ENCODE measurements at regions not wholly inside any gene's neighbourhood (a gene's known extent, or its start where the extent isn't known, plus 50 kb on each side); places are given as distances from the start of the nearest gene placed in this dataset.

- Histone ChIP-seq H3K36me3 (ENCODE audit: control insufficient read depth in 1 of 2, insufficient read depth in 2 of 2, low read length in 2 of 2) (no peaks in the 10 kb centered on the region), H3K4me2 (ENCODE audit: low read length) (no peak overlapping the region), H2BK120ac (ENCODE audit: insufficient read depth, low read length, poor library complexity) (no peak overlapping the region), H3K4ac (ENCODE audit: low read depth, low read length) (no peak overlapping the region), H3K14ac (ENCODE audit: low read length) (no peak overlapping the region), H3K18ac (ENCODE audit: low read length) (no peak overlapping the region), H2BK12ac (ENCODE audit: low read length) (no peak overlapping the region), H4K91ac (ENCODE audit: low read depth, low read length) (no peak overlapping the region), H4K8ac (ENCODE audit: low read depth, low read length) (no peak overlapping the region), H3K23ac (ENCODE audit: low read length) (no peak overlapping the region), H3K27me3 (ENCODE audit: insufficient read depth, low read length) (no peaks in the 10 kb centered on the region), H2AFZ (ENCODE audit: insufficient read depth, low read length, poor library complexity) (no peak overlapping the region), H2BK5ac (ENCODE audit: low read depth, low read length, poor library complexity) (no peak overlapping the region), H4K12ac (ENCODE audit: low read depth, low read length) (no peak overlapping the region), H3K9me3 (ENCODE audit: insufficient read depth, low read depth, low read length) (no peaks in the 10 kb centered on the region), H3K9ac (ENCODE audit: low read length) (no peak overlapping the region), H2AK5ac (ENCODE audit: low read length) (no peak overlapping the region), H3K4me1 (ENCODE audit: control insufficient read depth in 1 of 2, insufficient read depth in 2 of 2, low read length in 2 of 2) (no peaks in the 10 kb centered on the region), H3K4me3 (ENCODE audit: low read depth, low read length) (no peak overlapping the region), H3K79me2 (ENCODE audit: control insufficient read depth, insufficient read depth, low read length, poor library complexity) (no peaks in the 10 kb centered on the region), H3K27ac (ENCODE audit: low read depth, low read length) (no peak overlapping the region), H3K79me1 (ENCODE audit: low read length) (peaks cover 4% of the 10 kb centered on the region)
- no peak for DNase-seq
These were observed 637.7 kb upstream of the UBE2E2 start for GRCh38 chr3:22565393-22565792.

- H3K27me3 ChIP-seq (ENCODE audit: insufficient read depth, low read length), result no peaks in the 10 kb centered on the region
- no peak overlapping the region for H3K9ac ChIP-seq (ENCODE audit: low read length)
- no peak overlapping the region for H3K18ac ChIP-seq (ENCODE audit: low read length)
- H4K8ac ChIP-seq (ENCODE audit: low read depth, low read length), result no peak overlapping the region
- no peak overlapping the region for H3K27ac ChIP-seq (ENCODE audit: low read depth, low read length)
- H2BK12ac ChIP-seq (ENCODE audit: low read length), result no peak overlapping the region
- H2AK5ac ChIP-seq (ENCODE audit: low read length), result no peak overlapping the region
- H3K79me2 ChIP-seq (ENCODE audit: control insufficient read depth, insufficient read depth, low read length, poor library complexity), result no peaks in the 10 kb centered on the region
- H2BK120ac ChIP-seq (ENCODE audit: insufficient read depth, low read length, poor library complexity), result no peak overlapping the region
- no peak overlapping the region for H3K14ac ChIP-seq (ENCODE audit: low read length)
- no CpG with 5 or more reads among the region's 1 CpG for WGBS (ENCODE audit: extremely low coverage, insufficient coverage, insufficient read length)
- peak in 1 of 2 donors; percentile 67 for DNase-seq
- no peaks in the 10 kb centered on the region for H3K36me3 ChIP-seq (ENCODE audit: control insufficient read depth in 1 of 2, insufficient read depth in 2 of 2, low read length in 2 of 2)
- no peak overlapping the region for H4K91ac ChIP-seq (ENCODE audit: low read depth, low read length)
- H4K12ac ChIP-seq (ENCODE audit: low read depth, low read length), result no peak overlapping the region
- no peaks in the 10 kb centered on the region for H3K4me1 ChIP-seq (ENCODE audit: control insufficient read depth in 1 of 2, insufficient read depth in 2 of 2, low read length in 2 of 2)
- H3K4me2 ChIP-seq (ENCODE audit: low read length), result no peak overlapping the region
- no peak overlapping the region for H3K4ac ChIP-seq (ENCODE audit: low read depth, low read length)
- peaks cover 1% of the 10 kb centered on the region for H3K79me1 ChIP-seq (ENCODE audit: low read length)
- no peak overlapping the region for H2AFZ ChIP-seq (ENCODE audit: insufficient read depth, low read length, poor library complexity)
- H3K9me3 ChIP-seq (ENCODE audit: insufficient read depth, low read depth, low read length), result no peaks in the 10 kb centered on the region
- no peak overlapping the region for H3K4me3 ChIP-seq (ENCODE audit: low read depth, low read length)
- no peak overlapping the region for H2BK5ac ChIP-seq (ENCODE audit: low read depth, low read length, poor library complexity)
- no peak overlapping the region for H3K23ac ChIP-seq (ENCODE audit: low read length)
These were observed 634.8 kb upstream of the UBE2E2 start for GRCh38 chr3:22568285-22568684.

GRCh38 chr3:22569570-22569969 is 633.6 kb upstream of the UBE2E2 start:
- H3K4me3 ChIP-seq (ENCODE audit: low read depth, low read length), result no peak overlapping the region
- H3K9me3 ChIP-seq (ENCODE audit: insufficient read depth, low read depth, low read length), result no peaks in the 10 kb centered on the region
- H2BK5ac ChIP-seq (ENCODE audit: low read depth, low read length, poor library complexity), result no peak overlapping the region
- no peak overlapping the region for H4K8ac ChIP-seq (ENCODE audit: low read depth, low read length)
- no peak overlapping the region for H2AFZ ChIP-seq (ENCODE audit: insufficient read depth, low read length, poor library complexity)
- no peaks in the 10 kb centered on the region for H3K27me3 ChIP-seq (ENCODE audit: insufficient read depth, low read length)
- no peak overlapping the region for H3K4ac ChIP-seq (ENCODE audit: low read depth, low read length)
- H2BK120ac ChIP-seq (ENCODE audit: insufficient read depth, low read length, poor library complexity), result no peak overlapping the region
- no peak overlapping the region for H2BK12ac ChIP-seq (ENCODE audit: low read length)
- H4K12ac ChIP-seq (ENCODE audit: low read depth, low read length), result no peak overlapping the region
- H3K79me1 ChIP-seq (ENCODE audit: low read length), result peaks cover 1% of the 10 kb centered on the region
- H3K79me2 ChIP-seq (ENCODE audit: control insufficient read depth, insufficient read depth, low read length, poor library complexity), result no peaks in the 10 kb centered on the region
- no peak overlapping the region for H3K9ac ChIP-seq (ENCODE audit: low read length)
- H3K18ac ChIP-seq (ENCODE audit: low read length), result no peak overlapping the region
- H3K4me1 ChIP-seq (ENCODE audit: control insufficient read depth in 1 of 2, insufficient read depth in 2 of 2, low read length in 2 of 2), result no peaks in the 10 kb centered on the region
- no peak overlapping the region for H3K14ac ChIP-seq (ENCODE audit: low read length)
- peak in 1 of 2 donors; percentile 12 for DNase-seq
- H3K23ac ChIP-seq (ENCODE audit: low read length), result no peak overlapping the region
- no peak overlapping the region for H3K27ac ChIP-seq (ENCODE audit: low read depth, low read length)
- H3K4me2 ChIP-seq (ENCODE audit: low read length), result no peak overlapping the region
- no peaks in the 10 kb centered on the region for H3K36me3 ChIP-seq (ENCODE audit: control insufficient read depth in 1 of 2, insufficient read depth in 2 of 2, low read length in 2 of 2)
- H4K91ac ChIP-seq (ENCODE audit: low read depth, low read length), result no peak overlapping the region
- no peak overlapping the region for H2AK5ac ChIP-seq (ENCODE audit: low read length)
- no CpG with 5 or more reads among the region's 2 CpGs for WGBS (ENCODE audit: extremely low coverage, insufficient coverage, insufficient read length)

- Histone ChIP-seq H4K12ac (ENCODE audit: low read depth, low read length) (no peak overlapping the region), H3K79me1 (ENCODE audit: low read length) (no peaks in the 10 kb centered on the region), H4K8ac (ENCODE audit: low read depth, low read length) (no peak overlapping the region), H3K4me3 (ENCODE audit: low read depth, low read length) (no peak overlapping the region), H2BK12ac (ENCODE audit: low read length) (no peak overlapping the region), H3K4me1 (ENCODE audit: control insufficient read depth in 1 of 2, insufficient read depth in 2 of 2, low read length in 2 of 2) (peaks cover 0 to 2% of the 10 kb centered on the region in 2 experiments), H3K27ac (ENCODE audit: low read depth, low read length) (no peak overlapping the region), H2AK5ac (ENCODE audit: low read length) (no peak overlapping the region), H3K23ac (ENCODE audit: low read length) (no peak overlapping the region), H3K36me3 (ENCODE audit: control insufficient read depth in 1 of 2, insufficient read depth in 2 of 2, low read length in 2 of 2) (no peaks in the 10 kb centered on the region), H2BK120ac (ENCODE audit: insufficient read depth, low read length, poor library complexity) (no peak overlapping the region), H4K91ac (ENCODE audit: low read depth, low read length) (no peak overlapping the region), H3K79me2 (ENCODE audit: control insufficient read depth, insufficient read depth, low read length, poor library complexity) (no peaks in the 10 kb centered on the region), H3K14ac (ENCODE audit: low read length) (no peak overlapping the region), H3K27me3 (ENCODE audit: insufficient read depth, low read length) (no peaks in the 10 kb centered on the region), H3K4ac (ENCODE audit: low read depth, low read length) (no peak overlapping the region), H2AFZ (ENCODE audit: insufficient read depth, low read length, poor library complexity) (no peak overlapping the region), H2BK5ac (ENCODE audit: low read depth, low read length, poor library complexity) (no peak overlapping the region), H3K18ac (ENCODE audit: low read length) (no peak overlapping the region), H3K9me3 (ENCODE audit: insufficient read depth, low read depth, low read length) (no peaks in the 10 kb centered on the region), H3K9ac (ENCODE audit: low read length) (no peak overlapping the region), H3K4me2 (ENCODE audit: low read length) (no peak overlapping the region)
- no peak for DNase-seq
These were observed 622.1 kb upstream of the UBE2E2 start for GRCh38 chr3:22581007-22581406.

GRCh38 chr3:22582266-22582665 is 620.9 kb upstream of the UBE2E2 start:
- Histone ChIP-seq H2AK5ac (ENCODE audit: low read length) (no peak overlapping the region), H4K91ac (ENCODE audit: low read depth, low read length) (no peak overlapping the region), H2AFZ (ENCODE audit: insufficient read depth, low read length, poor library complexity) (no peak overlapping the region), H3K9me3 (ENCODE audit: insufficient read depth, low read depth, low read length) (no peaks in the 10 kb centered on the region), H4K12ac (ENCODE audit: low read depth, low read length) (no peak overlapping the region), H2BK120ac (ENCODE audit: insufficient read depth, low read length, poor library complexity) (no peak overlapping the region), H3K4me3 (ENCODE audit: low read depth, low read length) (no peak overlapping the region), H3K27ac (ENCODE audit: low read depth, low read length) (no peak overlapping the region), H3K23ac (ENCODE audit: low read length) (no peak overlapping the region), H3K79me1 (ENCODE audit: low read length) (no peaks in the 10 kb centered on the region), H3K14ac (ENCODE audit: low read length) (no peak overlapping the region), H3K9ac (ENCODE audit: low read length) (no peak overlapping the region), H3K4me1 (ENCODE audit: control insufficient read depth in 1 of 2, insufficient read depth in 2 of 2, low read length in 2 of 2) (peaks cover 0 to 2% of the 10 kb centered on the region in 2 experiments), H3K4ac (ENCODE audit: low read depth, low read length) (no peak overlapping the region), H4K8ac (ENCODE audit: low read depth, low read length) (no peak overlapping the region), H3K4me2 (ENCODE audit: low read length) (no peak overlapping the region), H3K79me2 (ENCODE audit: control insufficient read depth, insufficient read depth, low read length, poor library complexity) (no peaks in the 10 kb centered on the region), H3K18ac (ENCODE audit: low read length) (no peak overlapping the region), H3K27me3 (ENCODE audit: insufficient read depth, low read length) (no peaks in the 10 kb centered on the region), H2BK12ac (ENCODE audit: low read length) (no peak overlapping the region), H3K36me3 (ENCODE audit: control insufficient read depth in 1 of 2, insufficient read depth in 2 of 2, low read length in 2 of 2) (no peaks in the 10 kb centered on the region), H2BK5ac (ENCODE audit: low read depth, low read length, poor library complexity) (no peak overlapping the region)
- WGBS (ENCODE audit: extremely low coverage, insufficient coverage, insufficient read length), result no CpG with 5 or more reads among the region's 1 CpG
- DNase-seq, result no peak
